Upper lobe of left lung (tissue), 4 donors: ENCODE measurements at regions not wholly inside any gene's neighbourhood (a gene's known extent, or its start where the extent isn't known, plus 50 kb on each side); places are given as distances from the start of the nearest gene placed in this dataset.

Experiments
- POLR2A ChIP-seq, 4 donors: fragments of 450-650 bp; IDR thresholded peaks; one replicate each; pipeline ENCODE4 v1.5.1; 2016 to 2017; ENCODE audit warnings: antibody characterized with exemption in 4 of 4, mild to moderate bottlenecking in 2 of 4
- TF ChIP-seq, protein P1 (sequence below), 6 experiments: fragments of 450-650 bp in 4 of 6; fragments of 200-600 bp in 2 of 6; sonication (generic) in 2 of 6; IDR thresholded peaks; one replicate each; pipeline ENCODE4 v1.5.1; 2016 to 2019; ENCODE audit warnings: antibody characterized with exemption in 6 of 6

DNA sequence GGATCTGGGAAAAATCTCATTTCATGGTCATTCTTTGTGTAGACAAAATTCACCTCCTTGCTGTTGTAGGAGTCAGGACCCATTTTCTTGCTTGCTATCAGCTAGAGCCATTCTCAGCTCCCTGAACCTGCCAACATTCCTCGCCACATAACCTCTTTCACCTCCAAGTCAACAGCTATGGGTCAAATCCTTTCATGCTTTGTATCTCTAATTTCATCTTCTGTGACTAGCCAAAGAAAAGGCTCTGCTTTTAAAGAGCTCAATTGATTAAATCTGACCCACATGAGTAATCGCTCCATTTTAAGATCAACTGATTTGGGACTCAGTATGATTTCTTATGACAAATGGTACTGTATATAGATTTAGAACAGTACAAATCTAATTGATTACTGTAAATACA, 89.2 kb upstream of the FOXG1 start:
- TF ChIP-seq, protein P1, sequence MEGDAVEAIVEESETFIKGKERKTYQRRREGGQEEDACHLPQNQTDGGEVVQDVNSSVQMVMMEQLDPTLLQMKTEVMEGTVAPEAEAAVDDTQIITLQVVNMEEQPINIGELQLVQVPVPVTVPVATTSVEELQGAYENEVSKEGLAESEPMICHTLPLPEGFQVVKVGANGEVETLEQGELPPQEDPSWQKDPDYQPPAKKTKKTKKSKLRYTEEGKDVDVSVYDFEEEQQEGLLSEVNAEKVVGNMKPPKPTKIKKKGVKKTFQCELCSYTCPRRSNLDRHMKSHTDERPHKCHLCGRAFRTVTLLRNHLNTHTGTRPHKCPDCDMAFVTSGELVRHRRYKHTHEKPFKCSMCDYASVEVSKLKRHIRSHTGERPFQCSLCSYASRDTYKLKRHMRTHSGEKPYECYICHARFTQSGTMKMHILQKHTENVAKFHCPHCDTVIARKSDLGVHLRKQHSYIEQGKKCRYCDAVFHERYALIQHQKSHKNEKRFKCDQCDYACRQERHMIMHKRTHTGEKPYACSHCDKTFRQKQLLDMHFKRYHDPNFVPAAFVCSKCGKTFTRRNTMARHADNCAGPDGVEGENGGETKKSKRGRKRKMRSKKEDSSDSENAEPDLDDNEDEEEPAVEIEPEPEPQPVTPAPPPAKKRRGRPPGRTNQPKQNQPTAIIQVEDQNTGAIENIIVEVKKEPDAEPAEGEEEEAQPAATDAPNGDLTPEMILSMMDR (IDR thresholded peaks at IDR 0.05): no peak
- TF ChIP-seq POLR2A (IDR thresholded peaks at IDR 0.05): no peak
